ENCODE measurements at regions not wholly inside any gene's neighbourhood (a gene's known extent, or its start where the extent isn't known, plus 50 kb on each side); places are given as distances from the start of the nearest gene placed in this dataset.

DNA sequence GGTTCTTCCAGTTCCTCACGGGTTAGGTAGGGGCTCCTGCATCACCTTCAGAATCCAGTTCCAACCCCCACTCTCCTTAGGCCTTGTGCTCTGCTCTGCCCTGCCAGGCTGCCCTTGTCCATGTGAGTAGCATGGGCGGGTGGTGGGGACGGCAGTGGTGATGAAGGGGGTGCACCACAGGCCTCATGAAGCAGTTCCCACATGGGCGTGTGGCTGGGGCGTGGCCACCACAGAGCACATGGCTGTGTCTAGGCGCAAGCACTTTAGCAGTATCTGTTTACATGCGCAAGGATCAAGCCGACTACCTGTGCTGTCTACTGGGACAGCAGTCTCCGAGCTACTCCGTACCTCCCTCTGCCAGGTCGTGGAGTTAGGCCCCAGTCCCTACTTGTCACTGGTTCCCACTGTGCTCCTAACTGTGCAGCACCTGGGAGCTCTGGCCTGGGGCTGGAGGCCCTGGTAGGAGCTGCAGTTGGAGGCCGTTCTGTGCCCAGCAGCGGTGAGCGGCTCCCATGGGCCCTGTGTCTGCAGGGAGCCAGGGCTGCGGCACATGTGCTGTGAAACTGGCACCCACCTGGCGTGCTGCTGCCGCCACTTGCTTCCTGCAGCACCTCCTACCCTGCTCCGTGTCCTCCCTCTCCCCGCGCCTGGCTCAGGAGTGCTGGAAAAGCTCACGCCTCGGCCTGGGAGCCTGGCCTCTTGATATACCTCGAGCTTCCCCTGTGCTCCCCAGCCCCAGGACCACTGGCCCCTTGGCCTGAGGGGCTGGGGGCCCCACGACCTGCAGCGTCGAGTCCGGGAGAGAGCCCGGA, 53.5 kb downstream of the PLXNA1 start:
- TF ChIP-seq POLR2A (IDR thresholded peaks at IDR 0.05; ENCODE audit: low read depth, low read length) (no peak), POLR2AphosphoS5 (IDR thresholded peaks at IDR 0.05; ENCODE audit: low read depth, low read length) (no peak), TAF1 (IDR thresholded peaks at IDR 0.05; ENCODE audit: borderline replicate concordance, low read depth, low read length) (no peak)
